ENCODE measurements at regions not wholly inside any gene's neighbourhood (a gene's known extent, or its start where the extent isn't known, plus 50 kb on each side); places are given as distances from the start of the nearest gene placed in this dataset.
A peak's percentile ranks its signal among the peaks of the same experiment; 100 is the strongest.
"Not testable (repeated sequence)": the region's sequence is repeated elsewhere in the genome, so short reads cannot be mapped to it uniquely, and the experiment has no call there.

DNA sequence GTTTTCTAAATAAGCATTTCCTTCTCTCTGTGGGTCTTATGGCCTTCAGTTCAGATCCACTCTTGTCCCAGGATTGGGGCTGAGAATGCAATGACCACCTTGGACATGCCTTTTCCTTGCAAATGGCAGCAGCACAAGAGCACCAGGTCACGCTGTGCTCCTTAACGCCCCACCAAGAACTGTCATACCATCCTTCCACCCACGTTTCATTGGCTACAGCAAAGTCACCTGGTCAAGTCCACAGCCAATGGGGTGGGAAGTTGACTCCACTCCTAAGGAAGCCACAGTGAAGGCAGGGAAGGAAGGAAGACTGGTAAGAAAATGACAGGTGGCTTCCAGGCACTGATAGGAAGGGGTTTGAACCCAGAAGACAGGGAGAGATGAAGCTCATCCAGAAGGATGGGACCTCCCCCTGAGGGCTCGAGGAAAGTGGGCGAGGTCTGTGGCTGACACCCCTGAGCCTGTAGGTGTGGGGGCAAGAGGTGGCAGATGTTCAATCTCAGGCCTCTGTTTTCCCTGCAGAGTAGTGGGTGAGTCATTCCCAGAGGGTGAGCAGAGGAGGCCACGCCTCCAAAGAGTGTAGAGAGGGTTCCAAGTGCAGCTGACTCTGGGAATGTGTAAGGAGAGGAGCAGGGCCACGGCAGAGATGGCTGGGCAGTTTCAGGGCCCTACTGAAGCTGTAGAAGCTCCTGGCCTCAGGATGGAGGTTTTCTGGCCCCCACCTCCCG lies 113.5 kb upstream of the VRK1 start:
- DNase-seq (ENCODE audit: low read depth) = no peak

DNA sequence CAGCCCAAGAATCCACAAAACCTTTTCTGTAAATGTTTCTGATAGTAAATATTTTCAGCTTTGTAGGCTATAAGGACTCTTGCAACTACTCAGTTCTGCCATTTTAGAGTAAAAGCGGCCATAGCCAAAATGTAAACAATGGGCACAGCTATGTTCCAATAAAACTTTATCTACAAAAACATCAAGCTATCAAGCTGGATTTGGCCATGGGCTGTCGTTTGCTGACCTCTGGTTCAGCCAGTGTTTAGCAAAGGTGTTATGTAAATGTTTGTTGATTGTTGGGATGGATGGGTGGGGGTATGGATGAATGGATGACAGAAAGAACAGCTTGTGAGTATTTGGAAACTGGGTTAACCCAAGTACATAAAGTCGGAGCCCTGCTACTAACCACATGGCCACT lies 111.1 kb upstream of the VRK1 start:
- DNase-seq (ENCODE audit: low read depth) = no peak

DNA sequence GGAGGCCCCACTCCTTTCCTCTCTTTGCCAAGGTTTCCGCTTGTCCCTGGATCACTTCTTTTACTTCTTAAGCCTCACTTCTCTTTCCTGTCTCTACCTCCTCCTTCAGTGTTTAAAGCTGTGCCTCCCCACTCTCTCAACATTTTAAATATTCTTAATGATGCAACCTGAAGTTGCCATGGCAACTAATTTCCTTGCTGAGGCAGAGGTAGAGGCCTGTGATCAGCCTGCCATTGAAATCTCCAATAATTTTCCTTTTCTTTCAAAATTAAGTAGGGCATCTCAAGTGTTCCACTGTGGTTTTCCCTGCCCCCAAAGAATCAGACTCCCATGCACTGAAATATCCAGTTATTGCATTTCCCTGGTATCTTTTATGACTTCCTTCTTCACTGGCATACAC lies 108.6 kb upstream of the VRK1 start:
- DNase-seq (ENCODE audit: low read depth) = no peak

DNA sequence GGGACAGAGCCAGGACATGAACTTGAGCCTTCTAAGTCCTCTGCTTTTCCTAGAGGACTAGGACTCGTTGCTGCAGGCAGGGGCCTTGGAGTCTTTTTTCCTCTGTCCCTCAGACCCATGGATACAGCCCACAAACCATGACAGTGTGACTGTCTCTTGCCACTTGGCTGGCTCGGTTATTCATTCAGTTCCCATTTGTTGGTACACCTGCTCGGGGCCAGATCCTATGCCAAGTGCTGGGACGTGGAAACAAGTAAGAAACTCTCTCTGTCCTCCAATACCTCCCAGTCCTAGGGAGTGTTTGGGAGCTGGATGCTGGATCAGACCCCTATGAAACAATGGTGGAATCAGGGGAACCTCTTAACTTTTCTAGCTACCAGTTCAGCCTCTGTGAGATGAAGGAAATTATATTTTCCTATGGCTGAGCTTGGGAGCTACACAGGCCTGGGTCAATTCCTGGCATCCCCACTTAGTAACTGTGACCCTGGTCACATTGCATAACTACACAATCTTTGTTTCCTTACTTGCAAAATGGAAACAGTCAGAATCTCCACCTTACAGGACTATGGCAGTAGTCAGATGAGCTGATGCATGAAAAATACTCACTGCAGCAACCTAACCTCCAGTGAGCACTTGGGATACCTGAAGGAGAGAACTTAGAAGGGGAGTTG lies 106.3 kb upstream of the VRK1 start:
- no peak for DNase-seq (ENCODE audit: low read depth)

DNA sequence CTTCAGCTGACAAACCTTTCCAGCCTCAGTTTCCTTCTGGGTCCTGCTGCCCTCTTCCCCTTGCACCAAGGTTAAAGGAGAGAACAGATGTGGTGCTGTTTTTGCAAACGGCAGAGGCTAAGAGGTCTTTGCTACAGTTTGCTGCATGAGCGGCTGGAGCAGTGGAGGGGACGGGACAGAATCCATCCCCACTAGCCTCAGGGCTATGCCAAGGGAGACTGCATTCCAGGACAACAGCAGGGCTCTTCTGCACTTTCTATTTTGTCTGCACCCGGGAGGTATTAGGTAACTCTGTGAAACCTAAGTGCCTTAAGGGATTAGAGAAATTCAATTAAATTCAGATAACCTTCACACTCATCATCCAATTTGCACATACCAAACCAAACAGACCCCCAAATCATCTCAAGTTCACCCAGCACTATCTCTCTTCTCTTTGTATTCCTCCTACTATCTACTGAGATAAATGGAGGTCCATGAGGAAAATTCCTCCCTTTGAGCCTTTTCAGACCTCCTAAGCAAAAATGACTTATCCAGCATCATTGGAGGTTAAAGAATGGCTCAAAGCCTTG lies 103.8 kb upstream of the VRK1 start:
- DNase-seq (ENCODE audit: low read depth) = no peak

DNA sequence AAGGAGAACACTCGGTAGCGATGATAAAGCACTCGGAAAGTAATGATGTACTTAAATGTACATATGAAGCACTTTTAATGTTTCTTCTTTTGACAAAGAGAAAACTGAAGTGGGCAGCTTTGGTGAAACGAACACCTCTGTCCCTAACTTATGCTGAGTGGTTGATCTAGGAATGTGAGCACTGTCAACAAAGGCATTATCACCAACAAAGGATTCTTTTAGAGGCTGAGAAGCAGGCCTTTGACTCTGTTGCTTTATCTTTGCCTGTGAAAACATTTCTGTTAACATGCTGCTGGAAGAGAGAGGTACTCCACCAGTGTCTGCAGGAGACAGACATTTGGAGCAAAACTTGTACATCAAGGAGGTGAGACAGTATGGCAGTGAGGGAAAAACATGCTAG lies 103.2 kb upstream of the VRK1 start:
- DNase-seq (ENCODE audit: low read depth) = no peak

DNA sequence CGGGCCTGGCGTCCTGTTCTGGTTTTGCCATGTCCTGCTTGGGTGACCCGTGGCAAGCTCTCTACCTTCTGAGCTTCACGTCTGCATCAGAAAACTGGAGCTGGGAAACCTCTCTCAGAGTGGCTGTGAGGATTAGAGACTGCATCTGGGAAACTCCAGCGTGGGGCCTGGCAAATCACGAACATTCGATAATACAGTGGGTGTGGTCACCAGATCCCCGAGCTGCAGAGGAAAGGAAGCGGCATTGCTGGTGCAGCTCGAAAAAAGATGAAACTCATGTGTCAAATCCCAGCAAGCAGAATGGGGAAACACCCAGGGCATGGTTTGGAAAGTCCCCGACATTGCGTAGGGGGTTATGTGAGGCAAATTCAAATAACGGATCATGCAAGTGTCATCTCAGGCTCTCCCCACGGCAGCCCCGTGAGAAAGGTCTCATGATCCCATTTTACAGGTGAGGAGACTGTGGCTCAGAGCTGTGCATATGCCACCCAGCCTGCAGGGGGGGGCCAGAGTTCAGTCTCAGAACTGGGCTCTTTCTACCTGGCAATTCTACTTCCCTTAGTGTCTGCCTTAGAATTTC lies 98.1 kb upstream of the VRK1 start:
- no peak for DNase-seq (ENCODE audit: low read depth)

DNA sequence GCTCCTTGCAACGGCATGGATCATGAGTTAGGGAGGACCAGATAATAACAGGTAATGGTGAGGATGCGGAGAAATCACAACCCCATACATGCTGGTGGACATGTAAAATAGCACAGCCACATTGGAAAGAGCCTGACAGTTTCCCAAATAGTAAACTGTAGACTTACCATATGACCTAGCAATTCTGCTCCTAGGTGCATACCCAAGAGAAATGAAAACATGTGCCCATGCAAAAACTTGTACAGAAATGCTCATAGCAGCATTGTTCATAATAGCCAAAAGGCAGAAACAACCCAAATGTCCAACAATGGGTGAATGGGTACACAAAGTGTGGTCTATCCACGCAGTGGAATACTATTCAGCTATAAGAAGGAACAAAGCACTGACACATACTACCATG lies 97.5 kb upstream of the VRK1 start:
- no peak for DNase-seq (ENCODE audit: low read depth)

DNA sequence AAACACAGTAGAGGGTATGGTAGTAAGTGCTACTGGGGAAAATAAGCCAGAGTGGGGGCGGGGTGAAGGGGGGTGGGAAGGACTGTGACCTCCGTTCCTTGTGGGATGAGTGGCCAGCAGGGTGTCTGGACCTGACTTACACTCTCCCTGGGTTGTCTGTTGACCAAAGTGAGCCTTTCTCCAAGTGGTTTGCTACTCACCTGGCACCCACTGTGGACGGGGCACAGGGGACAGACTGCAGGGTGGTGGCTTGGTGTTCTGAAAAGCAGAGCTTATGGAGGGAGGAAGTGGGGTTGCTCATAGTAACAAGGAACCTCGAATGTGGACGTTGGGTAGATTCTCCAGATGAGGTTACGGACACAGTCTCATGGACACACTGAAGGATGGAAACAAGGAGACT lies 94.4 kb upstream of the VRK1 start:
- DNase-seq (ENCODE audit: low read depth) = no peak

DNA sequence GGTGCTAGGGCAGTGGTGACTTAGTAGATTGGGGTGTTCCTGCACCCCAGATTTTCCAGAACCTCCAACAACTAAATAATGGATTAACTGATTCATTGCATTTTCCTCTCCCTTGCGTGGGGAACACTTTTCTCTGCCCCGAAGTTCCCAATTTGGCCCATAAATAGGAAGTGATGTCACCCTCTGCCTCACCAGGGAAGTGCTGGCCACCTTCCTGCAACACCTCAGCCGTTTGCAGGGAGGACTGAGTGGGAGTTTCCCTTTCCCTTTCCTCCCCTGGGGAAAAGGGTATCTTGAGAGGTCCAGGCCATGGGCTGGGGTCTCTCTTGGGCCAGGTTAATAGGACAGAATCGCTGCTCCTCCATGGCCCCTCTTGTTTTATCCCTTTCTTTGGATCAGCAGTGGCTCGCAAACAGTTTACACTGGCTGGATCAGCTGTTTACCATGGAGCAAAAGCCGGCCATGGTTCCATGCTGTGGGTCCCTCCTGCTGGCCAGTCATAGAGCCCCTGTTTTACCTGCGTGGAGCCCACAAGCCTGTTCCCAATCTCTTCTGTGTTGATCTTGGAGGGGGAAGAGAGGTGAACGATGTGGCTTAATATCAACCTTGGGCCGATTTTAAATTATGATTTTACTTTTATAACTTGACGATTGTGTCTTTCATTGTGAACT lies 91.6 kb upstream of the VRK1 start:
- DNase-seq (ENCODE audit: low read depth) = no peak

DNA sequence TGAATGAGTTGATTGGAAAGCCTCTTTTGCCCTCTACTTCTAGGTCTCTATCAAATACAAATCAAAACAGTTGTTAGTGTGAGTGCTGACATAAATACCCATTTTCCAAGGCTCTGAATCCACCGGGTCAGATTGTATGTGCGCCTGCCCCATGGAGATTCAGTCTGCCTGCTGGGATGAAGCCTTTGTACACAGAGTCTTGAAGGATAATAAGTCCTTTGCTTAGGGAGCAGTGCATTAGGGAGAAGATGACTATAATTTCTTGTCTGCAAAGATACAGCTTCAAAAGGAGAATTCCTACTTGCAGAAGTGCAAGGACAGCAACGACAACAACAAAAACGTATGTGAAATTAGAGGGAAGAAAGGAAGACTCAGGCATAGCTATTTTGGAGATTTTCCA lies 90.3 kb upstream of the VRK1 start:
- DNase-seq (ENCODE audit: low read depth) = no peak

DNA sequence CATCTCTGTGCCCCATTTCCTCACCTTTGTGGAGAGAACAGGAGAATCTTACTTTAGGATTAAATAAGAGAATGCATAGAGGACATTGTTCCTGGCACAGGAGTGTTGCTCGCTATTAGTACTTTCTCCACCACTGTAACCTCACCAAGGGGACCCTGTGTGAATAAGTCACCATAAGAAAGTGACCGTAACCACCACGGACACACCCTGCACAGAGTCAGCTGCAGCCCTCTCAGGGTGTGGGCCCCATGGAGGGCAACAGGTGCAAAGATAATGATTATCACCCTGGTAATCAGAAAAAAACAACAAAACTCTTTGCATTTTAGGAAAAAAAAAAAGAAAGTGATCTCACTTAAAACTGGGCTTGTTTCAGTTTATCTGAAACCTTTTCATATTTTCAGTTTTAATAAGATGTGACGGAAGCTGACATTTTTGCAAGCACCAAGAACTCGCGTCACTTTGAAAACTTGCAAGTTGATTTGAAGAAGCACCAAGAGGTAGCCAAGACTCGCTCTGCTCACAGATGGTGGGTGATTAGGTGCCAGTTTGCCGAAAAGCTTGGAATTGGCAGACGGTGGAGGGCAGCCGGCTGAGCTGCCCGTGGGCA lies 87.0 kb upstream of the VRK1 start:
- DNase-seq (ENCODE audit: low read depth) = peak; percentile 22

DNA sequence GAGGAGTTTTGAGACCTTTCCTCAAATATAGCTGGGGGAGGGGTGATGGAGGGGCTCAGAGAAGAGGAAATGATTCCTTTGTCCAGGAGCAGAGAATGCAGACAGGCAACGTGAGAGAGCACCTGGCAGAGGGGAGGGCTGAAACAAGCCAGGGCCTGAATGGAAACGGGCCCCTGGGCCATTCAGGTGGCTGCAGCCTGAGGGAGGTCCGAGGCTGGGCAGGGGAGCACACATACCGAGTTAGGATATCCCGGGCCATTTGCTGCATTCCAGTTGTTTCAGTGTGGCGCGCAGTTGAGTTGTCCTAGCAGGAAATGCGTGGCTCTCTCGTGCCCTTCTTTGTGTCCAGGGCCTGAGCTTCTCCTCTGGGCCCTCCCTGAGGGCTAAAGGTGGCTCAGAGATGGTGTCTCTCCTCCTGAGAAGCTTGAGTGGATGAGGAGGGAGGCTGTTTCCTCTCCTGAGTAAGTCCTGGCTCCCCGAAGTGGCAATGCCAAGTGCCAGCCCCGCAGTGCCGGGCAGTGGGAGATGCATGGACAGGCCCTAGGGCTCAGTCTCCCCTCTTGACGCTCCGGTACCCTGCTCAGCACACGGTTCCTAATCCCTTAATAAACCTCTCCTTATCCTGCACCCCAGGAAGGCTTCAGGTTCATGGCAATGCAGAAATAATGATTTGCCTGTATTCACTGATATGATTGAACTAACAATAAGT lies 85.5 kb upstream of the VRK1 start:
- no peak for DNase-seq (ENCODE audit: low read depth)

DNA sequence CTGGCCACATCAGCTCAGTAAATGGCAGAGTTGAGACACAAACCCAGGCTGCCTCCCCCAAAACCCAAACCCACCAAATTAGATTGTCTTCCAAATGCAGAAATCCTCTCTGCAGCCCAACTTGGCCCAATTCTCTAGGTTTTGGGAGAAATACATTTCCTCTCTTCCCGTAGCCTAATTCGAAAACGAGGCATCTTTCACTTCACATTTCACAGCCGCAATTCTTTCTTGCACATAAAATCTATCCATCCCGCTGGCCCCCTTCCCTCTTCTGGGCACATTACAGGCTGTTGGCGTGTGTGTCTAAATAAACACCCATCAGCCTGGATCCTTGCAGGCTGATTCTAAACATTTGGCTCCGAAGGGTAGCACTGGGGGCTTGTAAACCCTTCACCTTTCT lies 83.8 kb upstream of the VRK1 start:
- DNase-seq (ENCODE audit: low read depth) = no peak

DNA sequence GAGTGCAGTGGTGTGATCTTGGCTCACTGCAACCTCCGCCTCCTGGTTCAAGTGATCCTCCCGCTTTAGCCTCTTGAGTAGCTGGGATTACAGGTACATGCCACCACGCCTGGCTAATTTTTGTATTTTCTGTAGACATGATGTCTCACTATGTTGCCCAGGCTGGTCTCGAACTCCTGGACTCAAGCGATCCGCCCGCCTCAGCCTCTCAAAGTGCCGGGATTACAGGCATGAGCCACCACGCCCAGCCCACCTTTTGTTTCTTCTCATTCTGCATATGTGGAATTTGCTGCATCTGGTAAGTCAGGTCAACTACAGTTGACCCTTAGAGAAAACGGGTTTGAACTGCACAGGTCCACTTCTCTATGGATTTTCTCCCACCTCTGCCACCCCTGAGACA lies 82.6 kb upstream of the VRK1 start:
- DNase-seq (ENCODE audit: low read depth) = not testable (repeated sequence)

DNA sequence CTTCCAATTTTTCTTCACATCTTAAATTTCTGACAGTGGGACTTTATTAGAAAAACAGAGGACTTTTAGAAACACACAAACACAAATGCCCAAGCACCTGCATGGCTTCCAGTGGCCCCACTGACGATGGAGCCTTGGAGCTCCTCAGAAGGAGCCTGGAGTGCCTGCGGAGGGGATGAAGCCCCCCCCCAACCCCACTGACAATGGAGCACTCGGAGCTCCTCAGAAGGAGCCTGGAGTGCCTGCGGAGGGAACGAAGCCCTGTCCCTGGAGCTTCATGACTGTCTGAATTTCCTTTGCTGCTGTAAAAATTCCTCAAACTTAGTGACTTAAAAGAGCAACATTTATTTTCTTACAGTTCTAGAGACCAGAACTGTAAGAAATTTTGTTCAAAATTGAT lies 80.1 kb upstream of the VRK1 start:
- no peak for DNase-seq (ENCODE audit: low read depth)

DNA sequence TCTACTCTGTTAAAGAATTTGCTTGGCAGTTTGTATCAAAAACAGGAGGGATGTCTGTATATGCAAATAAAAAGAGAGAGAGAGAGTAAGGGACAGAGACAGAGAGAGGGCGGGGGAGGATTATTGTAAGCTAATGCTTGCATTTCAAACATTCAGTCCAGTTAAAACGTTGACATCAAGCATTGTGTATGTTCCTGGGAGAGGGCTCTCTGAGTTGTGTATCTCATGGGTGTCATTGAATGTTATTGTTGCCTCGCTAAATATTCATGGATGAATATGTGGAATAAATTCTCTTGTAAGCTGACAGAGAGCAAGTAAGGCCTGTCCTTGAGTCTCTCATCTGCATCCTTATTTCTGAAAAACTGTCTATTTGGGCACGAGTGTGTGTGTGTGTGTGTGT lies 78.8 kb upstream of the VRK1 start:
- no peak for DNase-seq (ENCODE audit: low read depth)

DNA sequence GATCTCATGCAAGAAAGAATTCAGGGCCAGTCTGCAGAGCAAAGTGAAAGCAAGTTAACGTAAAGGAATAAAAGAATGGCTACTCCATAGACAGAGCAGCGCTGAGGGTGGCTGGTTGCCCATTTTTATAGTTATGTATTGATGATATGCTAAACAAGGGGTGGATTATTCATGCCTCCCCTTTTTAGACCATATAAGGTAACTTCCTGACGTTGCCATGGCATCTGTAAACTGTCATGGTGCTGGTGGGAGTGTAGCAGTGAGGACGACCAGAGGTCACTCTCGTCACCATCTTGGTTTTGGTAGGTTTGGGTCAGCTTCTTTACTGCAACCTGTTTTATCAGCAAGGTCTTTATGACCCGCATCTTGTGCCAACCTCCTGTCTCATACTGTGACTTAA lies 76.5 kb upstream of the VRK1 start:
- DNase-seq (ENCODE audit: low read depth) = not testable (repeated sequence)

DNA sequence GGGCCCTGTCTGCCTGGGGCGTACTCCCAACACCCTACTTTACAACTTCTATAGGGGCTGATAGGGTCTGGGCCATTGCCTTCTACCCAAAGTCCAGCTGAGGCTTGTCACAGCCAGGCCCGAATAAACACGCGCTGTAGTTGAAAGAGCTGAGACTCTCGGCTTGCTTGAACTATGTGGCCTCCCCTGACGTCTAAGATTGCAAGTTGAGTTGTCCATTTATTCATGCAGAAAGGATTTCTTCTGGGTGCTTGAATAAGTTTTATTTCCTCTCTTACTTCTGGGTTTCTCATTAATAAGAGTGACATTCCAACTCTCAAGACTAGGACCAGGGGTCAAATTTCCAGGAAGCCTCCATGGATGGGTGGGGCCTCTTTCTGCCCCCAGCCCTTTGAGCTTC lies 74.4 kb upstream of the VRK1 start:
- DNase-seq (ENCODE audit: low read depth) = no peak

DNA sequence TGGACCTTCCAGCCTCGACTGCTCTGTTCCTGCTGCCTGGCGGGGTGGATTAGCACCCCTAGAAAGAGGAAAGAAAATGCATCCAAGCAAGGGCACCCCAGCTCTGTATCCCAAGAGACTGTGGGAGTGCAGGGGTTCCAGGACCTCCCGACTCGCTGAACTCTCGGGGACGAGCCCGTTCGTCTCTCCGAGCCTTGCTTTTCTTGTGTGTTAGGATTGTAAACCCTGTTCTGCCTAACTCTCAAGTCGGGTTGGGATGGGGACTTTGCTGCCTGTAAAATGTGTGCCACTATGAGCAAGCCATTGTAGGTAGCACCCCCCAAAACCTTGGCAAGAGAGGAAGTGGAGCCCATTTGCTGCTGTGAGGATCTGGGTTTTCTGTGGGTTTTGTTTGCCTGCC lies 73.2 kb upstream of the VRK1 start:
- no peak for DNase-seq (ENCODE audit: low read depth)

DNA sequence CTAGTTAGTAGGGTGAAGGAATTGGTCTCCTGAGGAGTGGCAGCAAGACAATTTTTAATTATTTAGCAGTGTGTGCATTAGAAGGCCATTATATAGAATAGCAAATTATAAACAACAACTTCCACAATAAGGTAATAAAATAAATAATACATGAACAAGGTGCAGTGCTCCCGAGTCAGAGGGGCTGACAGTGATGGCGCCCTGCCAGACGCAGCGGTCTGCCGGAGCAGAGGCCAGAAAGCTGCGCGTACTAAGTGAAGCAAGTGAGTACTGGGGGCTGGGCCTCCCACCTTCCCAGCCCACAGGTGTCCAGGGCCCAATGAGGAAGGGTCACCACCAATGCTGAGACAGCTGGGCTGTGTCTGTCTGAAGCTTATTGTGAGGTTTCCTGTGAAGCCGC lies 72.0 kb upstream of the VRK1 start:
- DNase-seq (ENCODE audit: low read depth) = no peak

Data from myocyte (in vitro differentiated cells).